Cardiac muscle cell (in vitro differentiated cells and primary cell): ENCODE measurements at regions not wholly inside any gene's neighbourhood (a gene's known extent, or its start where the extent isn't known, plus 50 kb on each side); places are given as distances from the start of the nearest gene placed in this dataset.

Experiments
- DNase-seq, 2 donors: peaks; one replicate each; pipeline versions ENCODE4 v3.0.0 to v3.0.0-alpha.2; 2010 to 2017; ENCODE audit warnings: low read depth in 1 of 2, low spot score in 1 of 2
- H3K27ac ChIP-seq: fragments of 200-600 bp; sonication (generic); 2 replicates; pipeline ENCODE4 v1.5.1; 2016
- H3K27me3 ChIP-seq: fragments of 200-600 bp; sonication (generic); 2 replicates; pipeline ENCODE4 v1.6.0; 2016; ENCODE audit warnings: control low read depth
- H3K36me3 ChIP-seq: fragments of 200-600 bp; sonication (generic); 2 replicates; pipeline ENCODE4 v1.5.1; 2016; ENCODE audit warnings: control low read depth
- H3K4me1 ChIP-seq: fragments of 200-600 bp; sonication (generic); 2 replicates; pipeline ENCODE4 v1.8.1; 2017; ENCODE audit warnings: low read depth, mild to moderate bottlenecking, mixed run types
- H3K4me3 ChIP-seq: fragments of 200-600 bp; sonication (generic); 2 replicates; pipeline ENCODE4 v1.5.1; 2016; ENCODE audit warnings: mild to moderate bottlenecking
- H3K9me3 ChIP-seq: fragments of 200-600 bp; sonication (generic); 2 replicates; pipeline ENCODE4 v1.5.1; 2017; ENCODE audit warnings: low read depth, mild to moderate bottlenecking, control low read depth
- CTCF ChIP-seq: IDR thresholded peaks from 2 replicates; pipeline ENCODE4 v1.5.1; 2012; ENCODE audit warnings: low read depth, mild to moderate bottlenecking, low read length

DNA sequence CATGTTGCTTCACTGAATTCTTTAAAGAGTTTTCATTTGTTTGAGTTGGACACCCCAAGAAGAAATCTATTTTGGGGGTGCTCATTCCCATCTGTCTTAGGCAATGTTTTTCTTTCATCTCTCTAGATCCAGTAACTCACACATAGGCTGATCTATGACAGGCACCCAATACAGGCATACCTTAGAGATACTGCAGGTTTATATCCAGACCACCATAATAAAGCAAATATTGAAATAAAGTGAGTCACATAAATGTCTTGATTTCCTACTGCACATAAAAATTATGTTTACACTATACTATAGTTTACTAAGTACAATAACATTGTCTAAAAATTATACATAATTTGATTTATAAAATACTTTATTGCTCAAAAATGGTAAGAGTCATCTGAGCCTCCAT is 364.5 kb downstream of the MTRR start:
- Histone ChIP-seq H3K36me3 (no peaks in the 10 kb centered on the region), H3K4me1 (no peaks in the 10 kb centered on the region), H3K4me3 (no peak overlapping the region), H3K27ac (no peak overlapping the region), H3K27me3 (no peaks in the 10 kb centered on the region), H3K9me3 (no peaks in the 10 kb centered on the region)
- DNase-seq, result no peak
- no peak for TF ChIP-seq CTCF

DNA sequence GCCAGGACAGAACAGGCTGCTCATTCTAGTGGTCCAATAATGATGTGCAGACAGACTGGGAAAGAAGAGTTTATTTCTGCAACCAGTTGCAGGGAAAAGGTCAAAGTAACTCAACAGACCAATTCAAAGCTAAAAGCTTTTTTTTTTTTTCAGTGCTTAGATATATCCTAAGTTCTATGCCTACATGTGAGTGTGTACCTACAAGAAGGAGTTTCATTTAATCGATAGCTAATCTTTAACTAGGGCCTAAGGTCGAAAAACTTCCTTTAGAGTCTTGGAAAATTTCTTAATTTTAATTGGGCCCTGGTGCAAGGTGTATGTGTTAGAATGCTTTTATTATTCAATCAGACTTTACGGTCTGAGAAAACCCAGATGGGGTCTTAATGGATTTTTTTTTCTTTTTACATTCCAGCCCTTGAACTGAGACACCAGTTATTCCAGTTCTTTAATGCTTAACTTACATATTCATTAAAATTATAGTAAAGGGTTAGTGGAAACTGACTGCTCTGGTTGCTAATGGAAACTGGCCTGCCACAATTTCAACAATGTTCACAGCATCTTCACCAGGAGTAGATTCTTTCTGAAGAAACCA is 365.3 kb downstream of the MTRR start:
- Histone ChIP-seq H3K27me3 (no peaks in the 10 kb centered on the region), H3K4me1 (no peaks in the 10 kb centered on the region), H3K4me3 (no peak overlapping the region), H3K27ac (no peak overlapping the region), H3K9me3 (no peaks in the 10 kb centered on the region), H3K36me3 (no peaks in the 10 kb centered on the region)
- TF ChIP-seq CTCF, result no peak
- no peak for DNase-seq

DNA sequence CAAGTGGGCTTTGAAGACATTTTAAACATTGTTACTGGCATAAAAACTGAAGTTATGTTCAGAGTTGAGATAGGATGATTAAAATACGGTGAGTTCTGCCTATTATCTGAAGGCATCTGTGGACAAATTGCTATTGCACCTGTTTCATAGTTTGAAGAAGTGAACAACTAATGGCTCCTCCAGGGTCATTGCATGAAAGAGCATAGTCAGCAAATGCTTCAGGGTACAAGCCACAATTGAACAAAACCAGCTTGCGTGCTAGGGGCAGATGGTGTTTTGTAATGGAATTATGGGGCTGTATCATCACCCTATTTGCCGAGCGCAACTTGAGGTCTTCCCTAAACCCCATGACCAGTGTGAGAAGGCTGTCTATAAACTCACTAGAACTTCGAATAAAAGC is 369.1 kb downstream of the MTRR start:
- no peak for DNase-seq
- H3K4me1 ChIP-seq, result no peaks in the 10 kb centered on the region
- H3K36me3 ChIP-seq, result no peaks in the 10 kb centered on the region
- H3K4me3 ChIP-seq, result no peak overlapping the region
- no peak for TF ChIP-seq CTCF
- no peak overlapping the region for H3K27ac ChIP-seq
- H3K27me3 ChIP-seq, result no peaks in the 10 kb centered on the region
- no peaks in the 10 kb centered on the region for H3K9me3 ChIP-seq

GRCh38 chr5:8239198-8239597 is 370.2 kb downstream of the MTRR start:
- Histone ChIP-seq H3K27me3 (no peaks in the 10 kb centered on the region), H3K9me3 (no peaks in the 10 kb centered on the region), H3K4me3 (no peak overlapping the region), H3K27ac (no peak overlapping the region), H3K36me3 (no peaks in the 10 kb centered on the region), H3K4me1 (no peaks in the 10 kb centered on the region)
- TF ChIP-seq CTCF, result no peak
- DNase-seq, result no peak

DNA sequence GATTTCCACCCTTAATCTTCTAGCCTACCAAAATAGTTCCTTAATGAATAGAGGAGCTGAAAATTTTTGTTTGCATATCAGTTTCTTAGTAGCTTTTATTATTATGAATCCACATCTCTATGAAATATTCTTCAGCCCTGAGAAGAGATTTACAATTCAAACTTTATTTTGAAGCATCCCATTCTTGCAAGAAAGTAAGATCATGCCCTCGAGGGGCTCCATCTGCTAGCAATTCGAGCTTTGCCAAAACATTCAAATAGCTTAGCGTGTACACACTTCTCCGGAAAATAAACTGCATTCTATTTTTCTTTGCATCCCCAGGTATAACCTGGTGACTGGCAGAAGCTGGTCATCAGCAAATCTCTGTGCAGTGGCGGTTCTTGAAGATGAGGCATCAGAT is 370.7 kb downstream of the MTRR start:
- Histone ChIP-seq H3K9me3 (no peaks in the 10 kb centered on the region), H3K36me3 (no peaks in the 10 kb centered on the region), H3K27me3 (no peaks in the 10 kb centered on the region), H3K27ac (no peak overlapping the region), H3K4me3 (no peak overlapping the region), H3K4me1 (no peaks in the 10 kb centered on the region)
- no peak for TF ChIP-seq CTCF
- no peak for DNase-seq

- no peaks in the 10 kb centered on the region for H3K9me3 ChIP-seq
- no peak overlapping the region for H3K4me3 ChIP-seq
- H3K27me3 ChIP-seq, result no peaks in the 10 kb centered on the region
- no peak for TF ChIP-seq CTCF
- H3K4me1 ChIP-seq, result no peaks in the 10 kb centered on the region
- H3K36me3 ChIP-seq, result no peaks in the 10 kb centered on the region
- H3K27ac ChIP-seq, result no peak overlapping the region
- DNase-seq, result no peak
These were observed 372.1 kb downstream of the MTRR start for GRCh38 chr5:8241076-8241475.
